ENCODE measurements at regions not wholly inside any gene's neighbourhood (a gene's known extent, or its start where the extent isn't known, plus 50 kb on each side); places are given as distances from the start of the nearest gene placed in this dataset.

- TF ChIP-seq CTCF (IDR thresholded peaks at IDR 0.05; ENCODE audit: insufficient read depth, low read length, poor library complexity, severe bottlenecking): no peak
- TF ChIP-seq EZH2phosphoT487 (conservative IDR thresholded peaks at IDR 0.05; ENCODE audit: low read length): no peak
Measured at GRCh38 chr7:70937424-70937823, 194.5 kb upstream of the GALNT17 start.
